Smooth muscle cell of the brain vasculature (primary cell): ENCODE measurements at regions not wholly inside any gene's neighbourhood (a gene's known extent, or its start where the extent isn't known, plus 50 kb on each side); places are given as distances from the start of the nearest gene placed in this dataset.
"Not testable (repeated sequence)": the region's sequence is repeated elsewhere in the genome, so short reads cannot be mapped to it uniquely, and the experiment has no call there.

Experiments
- DNase-seq: peaks from one replicate; pipeline ENCODE4 v3.0.0-alpha.2; 2012; ENCODE audit warnings: low read depth, low spot score

DNA sequence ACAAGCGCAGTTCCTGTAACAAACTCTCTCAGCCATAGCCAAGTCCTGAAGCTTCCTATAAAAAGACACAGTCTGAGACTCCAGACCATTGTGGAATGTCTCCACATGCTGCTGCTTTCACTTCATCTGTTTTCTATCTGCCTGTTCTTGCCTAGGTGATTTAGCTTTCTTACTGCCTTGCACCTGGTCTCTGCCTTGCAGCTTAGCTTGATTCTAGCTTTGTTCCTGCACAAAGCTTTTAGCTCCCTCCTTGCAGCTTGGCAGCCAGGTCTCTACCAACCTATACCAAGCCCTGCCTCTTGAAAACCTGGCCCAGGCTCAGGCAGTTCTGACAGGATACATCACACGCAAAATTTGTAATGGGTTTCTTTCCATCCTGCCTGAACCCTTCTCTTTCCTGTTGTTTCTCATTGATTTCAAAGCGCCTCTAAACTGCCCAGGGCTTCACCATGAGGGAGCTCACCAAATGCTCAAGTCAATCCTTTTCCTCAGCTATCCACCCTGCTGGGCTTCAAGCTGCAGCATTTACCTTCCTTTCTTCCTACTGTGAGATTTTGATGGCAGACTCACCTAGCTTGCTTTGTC, 941.3 kb upstream of the NXPH2 start:
- DNase-seq = no peak

DNA sequence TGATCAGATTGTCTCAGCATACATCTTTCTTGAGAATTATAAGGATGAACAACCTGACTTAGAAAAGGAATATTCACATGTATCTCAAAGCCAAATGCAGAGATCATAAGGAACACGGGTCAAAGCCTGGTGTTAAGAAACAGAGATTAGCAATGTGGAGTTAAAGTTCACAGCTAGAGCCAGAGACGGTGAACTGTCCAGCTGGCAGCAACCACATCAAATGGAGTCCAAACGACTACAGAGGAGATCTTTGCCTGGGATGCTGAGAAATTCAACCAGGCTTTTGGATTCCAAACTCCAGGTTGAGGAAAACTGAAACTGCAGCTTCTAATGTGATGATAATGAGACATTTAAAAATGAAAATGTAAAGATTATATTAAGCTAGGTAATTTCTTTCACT, 939.9 kb upstream of the NXPH2 start:
- DNase-seq = no peak

DNA sequence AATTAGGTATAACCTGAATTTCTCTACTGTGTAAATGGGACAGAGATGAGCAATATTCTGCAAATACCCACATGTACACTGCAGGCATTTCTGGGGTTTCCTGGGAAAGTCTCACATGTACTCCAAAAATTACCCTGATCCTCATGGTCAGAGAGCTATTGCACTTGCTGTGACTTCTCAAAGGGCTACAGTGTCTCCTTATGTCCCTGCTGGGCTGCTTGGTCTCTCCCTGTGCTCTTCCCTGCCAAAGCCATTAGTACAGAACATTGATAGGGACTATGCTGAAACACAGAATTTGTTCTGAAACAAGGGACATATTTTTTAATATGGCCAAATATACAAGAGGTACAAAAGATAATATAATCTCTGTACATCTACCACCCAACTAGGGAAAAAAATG, 924.4 kb upstream of the NXPH2 start:
- no peak for DNase-seq

DNA sequence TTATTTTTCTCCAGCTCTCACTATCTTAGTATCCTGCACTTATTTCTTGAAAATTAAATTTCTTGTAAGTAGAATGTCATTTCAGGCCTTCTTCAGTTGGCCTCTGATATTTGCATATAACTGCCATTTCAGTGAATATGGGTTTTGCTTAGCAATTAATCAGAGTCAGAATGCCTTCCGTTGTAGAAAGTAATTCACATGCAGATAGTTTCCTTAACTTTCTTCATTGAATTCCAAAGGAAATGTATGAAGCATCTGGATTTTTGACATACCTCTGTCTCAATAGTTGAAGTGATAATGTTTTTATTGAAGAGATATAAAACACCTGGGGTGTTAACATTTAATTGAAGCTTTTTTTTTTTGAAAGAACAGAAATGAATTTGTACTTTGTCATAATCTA, 914.1 kb upstream of the NXPH2 start:
- DNase-seq = no peak

DNA sequence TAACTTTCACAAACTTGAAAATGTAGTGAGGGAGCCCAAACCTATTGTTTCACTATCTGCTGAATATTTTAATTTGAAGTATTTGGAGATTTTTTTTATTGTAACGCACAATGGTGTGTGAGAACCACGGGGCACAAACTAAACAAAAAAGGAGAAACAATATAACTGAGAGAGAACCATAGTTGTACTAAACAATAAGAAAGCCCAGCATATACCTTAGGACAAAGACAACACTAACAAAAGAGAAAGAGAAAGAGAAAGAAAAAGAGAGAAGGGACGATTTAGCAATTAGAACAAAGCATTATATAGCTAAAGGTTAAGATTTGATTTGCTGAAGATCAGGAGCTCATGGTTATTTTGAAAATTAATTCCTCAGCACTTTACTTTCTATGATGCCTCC, 906.0 kb upstream of the NXPH2 start:
- DNase-seq = no peak

DNA sequence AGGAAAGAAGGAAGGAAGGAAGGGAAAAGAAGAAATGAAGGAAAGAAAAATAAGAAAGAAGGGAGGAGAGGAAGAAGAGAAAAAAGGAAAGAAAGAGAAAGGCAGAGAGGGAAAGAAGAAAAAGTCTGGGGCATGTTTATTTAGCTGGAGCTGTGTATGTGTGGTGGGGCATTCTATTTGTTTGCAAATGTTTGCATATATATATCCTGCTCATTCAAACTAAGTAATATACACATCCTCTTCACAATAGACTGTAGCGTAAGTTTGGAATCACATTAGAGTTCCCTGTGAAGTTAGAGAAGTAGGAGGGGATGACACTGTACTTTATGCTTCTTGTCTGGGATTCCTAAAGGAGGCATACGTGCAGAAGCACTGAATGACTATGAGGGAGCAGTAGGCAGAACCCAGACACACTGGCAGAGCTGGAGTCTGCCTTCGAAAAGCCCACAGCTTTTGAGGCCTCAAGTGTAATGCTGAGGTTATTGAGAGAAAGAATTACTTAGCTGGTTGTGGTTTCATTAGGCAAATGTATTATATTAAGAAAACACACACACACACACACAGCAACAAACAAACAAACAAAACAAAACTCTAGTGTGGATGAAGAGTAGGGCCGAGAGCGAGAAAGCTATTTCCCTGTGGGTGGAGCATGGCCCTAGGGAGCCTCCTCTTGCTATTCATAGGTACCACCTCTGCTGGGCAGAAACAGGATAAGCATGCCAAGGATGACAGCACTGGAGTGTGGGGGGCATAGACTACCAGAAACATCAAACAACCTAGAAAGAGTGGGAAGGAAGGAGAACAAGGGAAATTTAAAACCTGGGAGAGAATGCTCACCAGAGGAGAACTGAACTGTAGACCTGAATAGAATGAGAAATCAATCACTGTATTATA, 905.1 kb upstream of the NXPH2 start:
- DNase-seq = no peak

DNA sequence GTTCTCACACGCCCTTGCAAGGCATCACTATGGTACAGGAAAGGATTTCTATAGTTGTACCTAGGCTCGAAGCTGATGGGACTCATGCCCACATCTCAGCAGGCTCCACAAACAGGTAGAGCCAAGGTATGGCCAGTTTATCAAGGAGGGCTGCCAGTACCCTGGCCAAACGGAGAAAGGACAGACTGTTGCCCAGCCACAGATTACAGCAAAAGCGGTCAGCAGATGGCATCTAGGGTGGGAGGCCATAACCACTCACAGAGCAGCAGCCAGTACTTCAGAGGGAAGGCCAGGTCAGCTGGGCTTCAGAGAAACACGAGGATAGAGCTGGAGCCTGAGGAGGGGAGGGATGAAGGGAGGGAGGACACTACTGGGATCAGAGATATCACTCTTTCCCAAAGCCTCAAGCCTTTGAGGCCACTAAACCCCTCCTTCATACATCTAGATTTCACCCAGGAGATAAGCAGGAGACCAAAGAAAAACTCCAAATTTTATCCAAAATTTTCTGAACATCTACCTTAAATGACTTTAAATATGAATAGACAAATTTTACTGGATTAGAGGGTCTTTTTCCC, 904.2 kb upstream of the NXPH2 start:
- no peak for DNase-seq

DNA sequence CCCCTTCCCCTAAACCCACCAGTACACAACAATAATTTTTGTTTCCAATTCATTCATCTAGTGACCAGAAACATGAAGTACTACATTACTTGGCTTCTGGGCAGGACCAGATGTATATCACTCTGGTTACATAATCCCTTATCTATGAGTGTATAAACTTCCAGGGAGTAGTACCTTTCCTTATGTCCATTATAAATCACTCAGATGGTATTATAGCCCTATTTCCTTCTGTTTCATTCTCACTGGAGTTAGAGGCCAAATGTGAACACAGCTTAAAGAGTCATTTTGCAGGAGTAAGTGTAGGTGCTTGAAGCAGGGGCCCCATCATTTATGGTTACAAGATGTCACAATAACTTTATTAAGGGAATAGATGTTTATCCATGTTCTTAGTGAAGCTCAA, 894.4 kb upstream of the NXPH2 start:
- no peak for DNase-seq

DNA sequence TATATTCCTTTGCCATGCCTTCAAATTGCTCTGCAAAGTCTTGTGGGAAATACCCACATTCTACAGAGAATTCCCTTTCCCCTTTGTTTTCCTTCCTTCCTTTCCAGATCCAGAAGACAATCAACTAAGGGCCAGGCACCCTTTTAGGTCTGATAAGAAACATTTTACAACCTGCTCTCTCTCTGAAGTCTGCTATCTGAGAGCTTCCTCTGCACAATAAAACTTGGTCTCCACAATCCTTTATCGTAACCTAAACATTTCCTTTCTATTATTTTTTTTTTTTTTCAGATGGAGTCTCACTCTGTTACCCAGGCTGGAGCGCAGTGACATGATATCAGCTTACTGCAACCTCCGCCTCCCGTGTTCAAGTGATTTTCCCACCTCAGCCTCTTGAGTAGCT, 893.3 kb upstream of the NXPH2 start:
- DNase-seq = not testable (repeated sequence)

DNA sequence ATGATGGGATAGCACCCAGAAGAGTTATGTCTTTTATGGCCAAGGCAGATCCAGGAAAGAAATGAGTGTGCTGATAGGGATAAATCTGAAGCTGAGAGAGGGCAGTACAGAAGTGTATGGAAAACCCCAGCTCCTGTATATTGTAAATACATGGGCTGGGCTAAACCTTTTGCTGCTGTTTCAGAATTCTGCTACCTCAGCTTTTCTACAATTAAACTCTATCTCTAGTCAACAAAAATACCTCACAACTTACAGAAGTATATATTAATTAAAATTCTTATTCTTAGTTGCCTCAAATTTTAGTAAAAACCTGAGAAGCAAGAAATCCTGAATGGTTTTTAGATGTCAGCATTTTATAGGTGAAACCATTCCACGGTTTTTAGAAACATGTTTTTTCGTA, 889.5 kb upstream of the NXPH2 start:
- DNase-seq = no peak

DNA sequence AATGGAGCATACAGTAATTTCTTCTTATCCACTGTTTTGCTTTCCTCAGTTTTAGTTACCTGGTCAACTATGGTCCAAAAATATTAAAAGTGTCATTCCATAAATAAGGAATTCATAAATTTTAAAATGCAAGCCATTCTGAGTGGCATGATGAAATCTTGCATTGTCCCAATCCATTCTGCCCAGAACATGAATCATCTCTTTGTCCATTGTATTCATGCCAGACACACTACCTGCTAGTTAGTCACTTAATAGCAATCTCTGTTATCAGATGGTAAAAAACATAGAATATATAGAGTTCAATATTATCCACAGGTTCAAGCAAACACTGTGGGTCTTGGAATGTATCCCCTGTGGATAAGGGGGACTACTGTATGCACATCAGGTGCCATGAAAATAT, 872.2 kb upstream of the NXPH2 start:
- DNase-seq = no peak

DNA sequence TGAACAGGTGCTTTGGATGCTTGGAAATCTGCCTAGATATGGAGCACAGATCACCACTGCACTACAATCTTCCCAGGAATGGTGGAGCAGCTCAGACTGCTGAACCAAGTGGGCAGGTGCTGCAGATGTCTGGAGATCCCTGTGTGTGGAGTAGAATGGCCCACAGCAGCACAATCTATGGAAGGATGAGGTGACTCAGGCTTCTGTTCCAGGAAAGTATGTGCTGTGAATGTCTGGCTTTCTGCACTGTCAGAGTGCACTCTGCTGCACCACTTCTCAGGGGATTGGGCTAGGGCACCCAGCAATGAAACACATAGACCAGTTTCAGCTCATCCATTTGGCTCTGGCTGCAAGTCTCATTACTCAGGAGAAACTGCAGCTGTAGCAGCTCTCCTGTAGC, 865.4 kb upstream of the NXPH2 start:
- DNase-seq = no peak

DNA sequence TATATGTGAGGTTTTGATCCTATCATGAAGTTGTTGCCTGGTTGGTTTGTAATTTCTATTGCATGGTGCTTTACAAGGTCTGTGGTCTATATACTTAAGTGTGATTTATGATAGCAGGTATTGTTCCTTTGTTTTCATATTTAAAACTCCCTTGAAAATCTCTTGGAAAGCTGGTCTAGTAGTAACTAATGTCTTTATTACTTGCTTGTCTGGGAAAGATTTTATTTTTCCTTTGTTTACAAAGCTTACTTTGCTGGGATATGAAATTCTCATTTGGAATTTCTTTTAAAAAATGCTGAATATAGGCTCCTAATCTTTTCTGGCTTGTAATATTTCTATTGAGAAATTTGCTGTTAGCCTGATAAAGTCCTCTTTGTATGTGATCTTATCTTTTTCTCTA, 862.9 kb upstream of the NXPH2 start:
- DNase-seq = no peak

DNA sequence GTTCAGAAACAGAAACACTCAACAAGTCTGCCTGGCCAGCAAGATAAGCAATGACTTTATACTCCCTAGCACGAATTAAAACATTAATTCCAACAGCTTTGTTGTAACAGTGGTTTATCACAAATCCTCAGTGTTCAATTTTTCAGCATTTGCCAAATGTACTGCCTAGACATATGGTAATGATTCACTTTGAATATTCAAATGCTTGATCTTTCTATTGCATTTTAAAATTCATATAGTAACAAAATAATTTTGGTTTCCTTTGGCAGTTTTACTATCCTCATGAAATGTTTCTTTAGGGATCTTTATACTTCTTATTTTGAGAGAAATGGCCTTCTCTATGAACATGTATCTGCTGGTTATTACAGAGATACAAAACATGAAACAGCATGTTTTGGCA, 851.8 kb upstream of the NXPH2 start:
- DNase-seq = no peak

DNA sequence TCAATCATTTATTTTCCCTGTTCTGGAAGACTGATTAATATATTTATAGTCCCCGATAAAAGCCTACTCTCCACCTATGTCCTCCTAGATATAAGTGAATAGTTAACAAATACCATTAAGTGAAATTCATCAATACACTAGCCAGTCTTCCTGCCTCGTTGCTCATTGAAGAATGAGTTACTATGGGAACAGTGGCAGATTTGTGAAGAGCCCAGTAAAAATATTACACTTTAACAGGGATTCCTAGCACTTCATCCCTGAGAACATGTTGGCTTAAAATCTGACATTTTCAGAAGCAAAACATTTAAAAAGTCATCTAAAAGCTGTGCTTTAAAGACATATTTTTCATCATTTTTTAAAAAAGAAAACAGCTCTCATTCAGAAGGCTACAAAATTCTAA, 848.7 kb upstream of the NXPH2 start:
- no peak for DNase-seq

DNA sequence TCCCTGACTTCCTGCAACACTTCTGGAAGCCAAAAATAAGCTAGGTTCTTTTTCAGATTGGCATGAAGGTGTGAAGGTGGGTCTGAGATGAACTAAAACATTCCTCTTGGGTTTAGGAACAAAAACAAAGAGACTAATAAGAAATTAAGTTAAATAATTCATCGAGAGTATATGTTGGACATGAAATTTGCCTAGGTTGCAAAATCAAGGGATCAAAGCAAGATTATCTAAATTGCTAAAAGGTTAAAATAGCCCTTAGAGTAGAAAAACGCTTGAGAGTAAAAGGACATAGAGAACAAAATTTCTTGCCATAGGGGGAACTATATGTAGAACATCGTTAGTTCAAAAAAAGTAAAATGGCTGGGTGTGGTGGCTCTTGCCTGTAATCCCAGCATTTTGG, 845.9 kb upstream of the NXPH2 start:
- DNase-seq = no peak

DNA sequence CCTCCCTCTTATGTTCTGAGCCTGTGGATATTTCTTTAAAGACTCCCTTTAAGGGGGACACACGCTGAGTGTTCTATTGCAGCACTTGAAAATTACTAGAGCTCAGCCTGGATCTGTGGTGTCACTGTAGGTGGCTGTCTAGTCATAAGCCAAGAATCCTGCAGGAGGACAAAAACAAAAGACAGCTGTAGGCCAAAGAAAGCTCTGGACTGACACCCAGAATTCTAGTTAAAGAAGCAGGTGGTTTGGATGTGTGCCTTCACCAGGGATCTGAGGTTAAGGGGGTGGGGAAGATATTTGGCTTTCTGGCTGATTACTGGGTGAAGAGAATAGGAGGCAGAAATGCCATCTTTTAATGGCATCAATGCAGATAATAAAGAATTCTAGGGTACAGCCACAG, 842.5 kb upstream of the NXPH2 start:
- DNase-seq = no peak

DNA sequence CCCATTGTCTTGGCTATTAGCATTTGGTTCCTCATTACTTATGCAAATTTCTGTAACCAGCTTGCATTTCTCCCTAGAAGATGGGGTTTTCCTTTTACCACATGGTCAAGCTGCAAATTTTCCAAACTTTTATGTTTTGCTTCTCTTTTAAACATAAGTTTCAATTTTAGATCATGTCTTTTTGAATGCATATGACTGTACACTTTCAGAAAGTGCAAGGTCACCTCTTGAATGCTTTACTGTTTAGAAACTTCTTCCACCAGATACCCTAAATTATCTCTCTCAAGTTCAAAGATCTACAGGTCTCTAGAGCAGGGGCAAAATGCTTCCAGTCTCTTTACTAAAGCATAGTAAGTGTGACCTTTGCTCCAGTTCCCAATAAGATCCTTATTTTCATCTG, 837.6 kb upstream of the NXPH2 start:
- DNase-seq = no peak

DNA sequence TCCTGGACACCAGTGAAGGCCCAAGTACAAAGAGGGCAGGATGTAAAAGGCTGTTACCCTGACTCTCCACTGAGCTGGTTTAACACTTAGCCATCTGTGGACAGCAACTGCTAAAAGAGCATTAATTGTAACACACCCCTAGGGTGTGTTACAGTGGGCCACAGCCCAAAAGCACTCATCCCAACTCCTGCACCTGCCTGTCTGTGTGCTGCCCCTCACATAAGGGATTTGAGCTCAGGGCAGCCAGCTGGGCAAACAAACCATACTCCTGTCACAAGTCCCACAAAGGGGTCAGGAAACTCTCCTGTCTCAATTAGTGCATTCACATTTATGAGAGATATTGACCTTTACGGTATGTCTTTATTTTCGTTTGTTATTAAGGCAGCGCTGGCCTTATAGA, 833.1 kb upstream of the NXPH2 start:
- DNase-seq = no peak

DNA sequence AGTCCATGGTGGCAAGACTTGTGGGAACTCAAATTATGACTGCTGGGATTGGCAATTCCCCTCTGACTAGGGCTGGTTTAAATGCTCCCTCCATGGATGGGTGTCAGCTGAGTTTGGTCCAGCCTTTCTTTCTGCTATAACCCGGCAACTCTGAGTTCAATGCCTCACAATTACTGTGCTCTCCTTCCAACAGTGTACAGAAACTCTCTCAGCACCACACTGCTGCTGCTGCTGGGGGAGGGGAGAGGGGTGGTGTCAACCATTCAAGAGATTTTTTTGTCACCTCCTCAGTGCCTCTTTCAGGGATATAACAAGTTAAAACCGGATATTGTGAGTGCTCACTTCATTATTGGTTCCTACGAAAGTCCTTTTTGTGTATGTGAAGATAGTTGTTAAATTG, 830.3 kb upstream of the NXPH2 start:
- no peak for DNase-seq

DNA sequence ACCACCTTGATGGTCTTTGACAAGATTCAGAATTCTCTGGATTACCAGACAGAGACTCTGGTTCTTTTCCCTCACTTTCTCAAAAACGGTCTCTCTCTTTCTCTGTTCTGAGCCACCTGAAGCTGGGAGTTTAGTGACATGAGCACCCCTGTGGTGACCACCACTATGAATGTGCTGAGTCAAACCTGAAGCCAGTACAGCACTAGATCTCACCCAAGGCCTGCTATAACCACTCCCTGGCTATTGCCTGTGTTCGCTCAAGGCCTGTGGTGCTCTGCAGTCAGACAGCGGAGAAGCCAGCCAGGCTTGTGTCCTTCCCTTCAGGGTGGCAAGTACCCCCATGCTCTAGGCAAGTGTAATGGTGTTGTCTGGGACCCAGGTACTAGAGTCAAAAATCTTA, 828.9 kb upstream of the NXPH2 start:
- DNase-seq = no peak

DNA sequence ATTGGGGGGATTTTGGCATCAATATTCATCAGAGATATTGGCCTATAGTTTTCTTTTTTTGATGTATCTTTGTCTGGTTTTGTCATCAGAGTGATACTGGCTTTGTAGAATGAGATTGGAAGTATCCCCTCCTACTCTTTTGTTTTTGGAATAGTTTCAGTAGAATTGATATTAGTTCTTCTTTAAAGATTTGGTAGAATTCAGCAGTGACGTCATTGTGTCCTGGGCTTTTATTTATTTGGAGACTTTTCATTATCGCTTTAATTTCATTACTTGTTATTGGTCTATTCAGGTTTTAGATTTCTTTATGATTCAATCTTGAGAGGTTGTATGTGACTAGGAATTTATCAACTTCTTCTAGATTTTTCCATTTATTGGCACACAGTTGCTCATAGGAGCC, 825.5 kb upstream of the NXPH2 start:
- DNase-seq = no peak

DNA sequence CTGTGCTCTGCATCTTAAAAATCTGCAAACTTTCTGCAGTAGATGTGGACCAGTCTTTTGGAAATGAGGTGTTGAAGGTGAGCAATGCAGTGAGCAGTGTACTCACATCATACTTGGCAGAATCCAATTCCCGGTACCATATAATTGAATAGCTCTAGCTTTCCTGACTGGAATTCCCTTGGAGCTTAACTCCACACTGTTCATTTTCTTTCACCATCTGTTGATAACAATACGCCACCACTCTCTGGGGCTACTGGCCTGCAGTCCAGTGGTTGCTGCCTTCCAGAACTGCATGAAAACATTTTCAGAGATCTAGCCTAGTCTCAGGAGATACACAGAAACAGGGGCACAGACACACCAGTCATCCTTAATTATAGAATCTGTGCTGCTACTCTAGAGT, 820.0 kb upstream of the NXPH2 start:
- no peak for DNase-seq
